Lower leg skin (tissue), 3 donors: ENCODE measurements at regions not wholly inside any gene's neighbourhood (a gene's known extent, or its start where the extent isn't known, plus 50 kb on each side); places are given as distances from the start of the nearest gene placed in this dataset.

Experiments
- CTCF ChIP-seq, 3 donors: fragments of 450-650 bp; IDR thresholded peaks; one replicate each; pipeline ENCODE4 v1.5.1; 2016; ENCODE audit warnings: antibody characterized with exemption in 3 of 3, mild to moderate bottlenecking in 3 of 3, moderate library complexity in 2 of 3
- POLR2A ChIP-seq, 2 donors: fragments of 450-650 bp; IDR thresholded peaks; one replicate each; pipeline ENCODE4 v1.6.1; 2016 to 2017; ENCODE audit warnings: antibody characterized with exemption in 2 of 2, mild to moderate bottlenecking in 1 of 2, moderate library complexity in 1 of 2

- TF ChIP-seq CTCF (IDR thresholded peaks at IDR 0.05) (no peak), POLR2A (IDR thresholded peaks at IDR 0.05) (no peak)
Observed at GRCh38 chr3:10638466-10638865, 133.1 kb upstream of the ATP2B2 start.
